ENCODE measurements at regions not wholly inside any gene's neighbourhood (a gene's known extent, or its start where the extent isn't known, plus 50 kb on each side); places are given as distances from the start of the nearest gene placed in this dataset.

GRCh38 chr11:97143463-97143862 is 753.6 kb downstream of the JRKL start:
- H3K4me1 ChIP-seq (ENCODE audit: control insufficient read depth in 1 of 2, insufficient read depth in 2 of 2, low read length in 2 of 2), result no peaks in the 10 kb centered on the region
- H3K36me3 ChIP-seq (replicated peaks in 1 of 2; ENCODE audit: control insufficient read depth in 1 of 2, insufficient read depth in 2 of 2, low read length in 2 of 2), result no peaks in the 10 kb centered on the region
- WGBS (ENCODE audit: insufficient coverage), result no CpG with 5 or more reads among the region's 1 CpG
- H2AFZ ChIP-seq (ENCODE audit: insufficient read depth, low read depth, low read length, poor library complexity, severe bottlenecking), result no peak overlapping the region
- Mint-ChIP-seq H3K27me3 (ENCODE audit: low read depth in 3 of 3) (no peaks in the 10 kb centered on the region), H3K4me3 (no peak overlapping the region), H3K27ac (no peak overlapping the region), H3K9me3 (peaks cover 0 to 10% (median 4%) of the 10 kb centered on the region in 7 donors), H3K36me3 (no peaks in the 10 kb centered on the region), H3K4me1 (no peaks in the 10 kb centered on the region)
- no peak overlapping the region for H3K9ac ChIP-seq (ENCODE audit: insufficient read depth, low read length, poor library complexity, severe bottlenecking)
- H3K79me2 ChIP-seq (ENCODE audit: insufficient read depth, low read length), result no peaks in the 10 kb centered on the region
- no peak overlapping the region for H3K27ac ChIP-seq (ENCODE audit: low read depth in 1 of 2, low read length in 2 of 2)
- no peak overlapping the region for H3K4me2 ChIP-seq (replicated peaks; ENCODE audit: extremely low read depth, low read length, poor library complexity, severe bottlenecking)
- no peaks in the 10 kb centered on the region for H4K20me1 ChIP-seq (ENCODE audit: insufficient read depth, low read length)
- no peak overlapping the region for H3K4me3 ChIP-seq (replicated peaks in 1 of 3; ENCODE audit: low read depth in 2 of 3, low read length in 3 of 3)
- intact Hi-C loops (cut with micrococcal nuclease), result no loop called here
- peaks cover 0 to 4% of the 10 kb centered on the region in 2 donors for H3K9me3 ChIP-seq (replicated peaks in 1 of 2; ENCODE audit: control insufficient read depth in 1 of 2, insufficient read depth in 1 of 2, low read length in 2 of 2)
- no peak for DNase-seq
- no peak for TF ChIP-seq CTCF (IDR thresholded peaks at IDR 0.05)
- H3K27me3 ChIP-seq (ENCODE audit: control insufficient read depth in 2 of 2, insufficient read depth in 2 of 2, low read length in 2 of 2), result no peaks in the 10 kb centered on the region

GRCh38 chr11:97149741-97150140 is 759.9 kb downstream of the JRKL start:
- H3K27ac Mint-ChIP-seq, result no peak overlapping the region
- no peaks in the 10 kb centered on the region for H3K9me3 ChIP-seq (replicated peaks in 1 of 2; ENCODE audit: control insufficient read depth in 1 of 2, insufficient read depth in 1 of 2, low read length in 2 of 2)
- H4K20me1 ChIP-seq (ENCODE audit: insufficient read depth, low read length), result no peaks in the 10 kb centered on the region
- no peaks in the 10 kb centered on the region for H3K36me3 ChIP-seq (replicated peaks in 1 of 2; ENCODE audit: control insufficient read depth in 1 of 2, insufficient read depth in 2 of 2, low read length in 2 of 2)
- H3K27me3 Mint-ChIP-seq (ENCODE audit: low read depth in 3 of 3), result no peaks in the 10 kb centered on the region
- H3K27ac ChIP-seq (ENCODE audit: low read depth in 1 of 2, low read length in 2 of 2), result no peak overlapping the region
- H3K27me3 ChIP-seq (ENCODE audit: control insufficient read depth in 2 of 2, insufficient read depth in 2 of 2, low read length in 2 of 2), result no peaks in the 10 kb centered on the region
- intact Hi-C loops (cut with micrococcal nuclease), result no loop called here
- no peak overlapping the region for H2AFZ ChIP-seq (ENCODE audit: insufficient read depth, low read depth, low read length, poor library complexity, severe bottlenecking)
- no peaks in the 10 kb centered on the region for H3K79me2 ChIP-seq (ENCODE audit: insufficient read depth, low read length)
- H3K4me2 ChIP-seq (replicated peaks; ENCODE audit: extremely low read depth, low read length, poor library complexity, severe bottlenecking), result no peak overlapping the region
- no CpG with 5 or more reads among the region's 2 CpGs for WGBS (ENCODE audit: insufficient coverage)
- no peak overlapping the region for H3K4me3 Mint-ChIP-seq
- DNase-seq, result no peak
- H3K4me3 ChIP-seq (replicated peaks in 1 of 3; ENCODE audit: low read depth in 2 of 3, low read length in 3 of 3), result no peak overlapping the region
- no peaks in the 10 kb centered on the region for H3K4me1 ChIP-seq (ENCODE audit: control insufficient read depth in 1 of 2, insufficient read depth in 2 of 2, low read length in 2 of 2)
- no peaks in the 10 kb centered on the region for H3K4me1 Mint-ChIP-seq
- no peak for TF ChIP-seq CTCF (IDR thresholded peaks at IDR 0.05)
- no peak overlapping the region for H3K9ac ChIP-seq (ENCODE audit: insufficient read depth, low read length, poor library complexity, severe bottlenecking)
- no peaks in the 10 kb centered on the region for H3K36me3 Mint-ChIP-seq
- H3K9me3 Mint-ChIP-seq, result peaks cover 0 to 6% (median 1%) of the 10 kb centered on the region in 7 donors

All from CD14-positive monocyte (primary cell).